ENCODE measurements at regions not wholly inside any gene's neighbourhood (a gene's known extent, or its start where the extent isn't known, plus 50 kb on each side); places are given as distances from the start of the nearest gene placed in this dataset.

GRCh38 chr20:63119963-63120807 lies 95.7 kb downstream of the YTHDF1 start:
- in situ Hi-C loops (cut with HindIII; ENCODE audit: low pct_unique_long_range_greater_than_20kb, low sequenced_read_pairs) (no loop called here), intact Hi-C loops (cut with micrococcal nuclease; ENCODE audit: unreplicated experiment) (no loop called here)
- no peak for TF ChIP-seq CTCF (IDR thresholded peaks at IDR 0.05)
- no peak; a peak in 1 of 4 replicates for TF ChIP-seq REST (IDR thresholded peaks at IDR 0.05; ENCODE audit: insufficient read depth in 1 of 2, low read depth in 2 of 2, low read length in 1 of 2)
- no peaks in the 10 kb centered on the region; the same call in 1 of the 2 replicates for H3K27me3 ChIP-seq (ENCODE audit: control insufficient read depth, insufficient read depth, low read length)
- H3K36me3 ChIP-seq (ENCODE audit: control insufficient read depth, insufficient read depth, low read length): no peaks in the 10 kb centered on the region
- ATAC-seq: no peak
- CTCF ChIA-PET: no interaction called here
- H3K4me1 ChIP-seq (ENCODE audit: control insufficient read depth, insufficient read depth, low read length): no peaks in the 10 kb centered on the region
- no peaks in the 10 kb centered on the region for H3K9me3 ChIP-seq (ENCODE audit: control insufficient read depth, insufficient read depth, low read depth, low read length)
- H3K27ac ChIP-seq (ENCODE audit: low read length): no peak overlapping the region
- POLR2A ChIA-PET: no interaction called here
- no TSS peak for BruUV-seq (replicated peaks)
- no peak for DNase-seq (ENCODE audit: low read depth, low spot score)
- no peak overlapping the region for H3K4me3 ChIP-seq (ENCODE audit: low read depth in 2 of 2, low read length in 2 of 2)

GRCh38 chr20:63119121-63119962 lies 96.6 kb downstream of the YTHDF1 start:
- intact Hi-C loops (cut with micrococcal nuclease; ENCODE audit: unreplicated experiment): no loop called here
- ATAC-seq: peak; percentile 32; the same call in 1 of the 2 replicates
- Histone ChIP-seq H3K4me3 (ENCODE audit: low read depth in 2 of 2, low read length in 2 of 2) (no peak overlapping the region), H3K9me3 (ENCODE audit: control insufficient read depth, insufficient read depth, low read depth, low read length) (no peaks in the 10 kb centered on the region), H3K4me1 (ENCODE audit: control insufficient read depth, insufficient read depth, low read length) (no peaks in the 10 kb centered on the region), H3K36me3 (ENCODE audit: control insufficient read depth, insufficient read depth, low read length) (no peaks in the 10 kb centered on the region), H3K27ac (ENCODE audit: low read length) (no peak overlapping the region), H3K27me3 (ENCODE audit: control insufficient read depth, insufficient read depth, low read length) (no peaks in the 10 kb centered on the region; the same call in 1 of the 2 replicates)
- DNase-seq (ENCODE audit: low read depth, low spot score): no peak
- ChIA-PET CTCF (no interaction called here), POLR2A (no interaction called here)
- TF ChIP-seq SIN3A (IDR thresholded peaks at IDR 0.05; ENCODE audit: borderline replicate concordance, insufficient read depth, low read depth, low read length): no peak
- no peak for TF ChIP-seq TCF7L2 (IDR thresholded peaks at IDR 0.05; ENCODE audit: low read depth, low read length)
- TF ChIP-seq REST (IDR thresholded peaks at IDR 0.05; ENCODE audit: insufficient read depth in 1 of 2, low read depth in 2 of 2, low read length in 1 of 2): no peak
- TF ChIP-seq POLR2AphosphoS5 (IDR thresholded peaks at IDR 0.05; ENCODE audit: low read depth, low read length): no peak
- no TSS peak for BruUV-seq (replicated peaks)
- in situ Hi-C loops (cut with HindIII; ENCODE audit: low pct_unique_long_range_greater_than_20kb, low sequenced_read_pairs): no loop called here
